SK-N-SH (cell line): ENCODE measurements at regions not wholly inside any gene's neighbourhood (a gene's known extent, or its start where the extent isn't known, plus 50 kb on each side); places are given as distances from the start of the nearest gene placed in this dataset.

ENCODE experiments used
- CTCF ChIA-PET: fragments of 300-600, 350-600 bp; formaldehyde crosslinking; extraction: SDS; loops from one replicate; lab custom pipeline; 2021; lab: Yijun Ruan, JAX
- POLR2A ChIA-PET: fragments of 350-600 bp; sonication (Branson Sonifier 250); formaldehyde crosslinking; extraction: SDS; loops from one replicate; lab custom pipeline; 2020; ENCODE audit warnings: antibody characterized with exemption, inconsistent platforms; lab: Yijun Ruan, JAX
- DNase-seq: peaks from one replicate; pipeline ENCODE4 v3.0.0; 2012
- H2AFZ ChIP-seq: fragments of 200-600 bp; sonication (generic); 2 replicates; pipeline ENCODE4 v1.8.1; 2016; ENCODE audit warnings: antibody characterized with exemption, mild to moderate bottlenecking, low read depth
- H3F3A ChIP-seq: fragments of 200-600 bp; sonication (generic); replicated peaks from 2 replicates; pipeline ENCODE3; 2016; ENCODE audit warnings: antibody characterized with exemption, mild to moderate bottlenecking; ENCODE audit not compliant: insufficient read depth
- H3K27ac ChIP-seq, 2 experiments: fragments of 200-500 bp in 1 of 2; fragments of 200-600 bp in 1 of 2; sonication (Bioruptor generic) in 1 of 2; sonication (generic), shearing (Covaris generic) in 1 of 2; 2 replicates each; pipeline versions ENCODE4 v1.5.1 to v1.6.1; 2014 to 2016; ENCODE audit warnings: low read depth in 2 of 2, inconsistent platforms in 1 of 2, low read length in 1 of 2, mild to moderate bottlenecking in 1 of 2, mixed read lengths in 1 of 2
- H3K27me3 ChIP-seq: fragments of 200-600 bp; sonication (generic), shearing (Covaris generic); 2 replicates; pipeline ENCODE4 v1.6.1; 2016; ENCODE audit warnings: mixed run types; ENCODE audit not compliant: insufficient read depth
- H3K36me3 ChIP-seq, 2 experiments: fragments of 200-500 bp in 1 of 2; fragments of 200-600 bp in 1 of 2; sonication (Bioruptor generic) in 1 of 2; sonication (generic) in 1 of 2; replicated peaks in 1 of 2; 2 replicates each; pipeline versions ENCODE3 to v1.5.1; 2014 to 2016; ENCODE audit warnings: low read length in 1 of 2, mild to moderate bottlenecking in 1 of 2; ENCODE audit not compliant: insufficient read depth in 2 of 2, control insufficient read depth in 1 of 2
- H3K4me1 ChIP-seq, 2 experiments: fragments of 200-500 bp in 1 of 2; fragments of 200-600 bp in 1 of 2; sonication (Bioruptor generic) in 1 of 2; sonication (generic), shearing (Covaris generic) in 1 of 2; 2 replicates each; pipeline versions ENCODE4 v1.5.1 to v1.6.1; 2014 to 2016; ENCODE audit warnings: low read depth in 1 of 2, low read length in 1 of 2, mixed run types in 1 of 2; ENCODE audit not compliant: insufficient read depth in 2 of 2, control insufficient read depth in 1 of 2
- H3K4me2 ChIP-seq: fragments of 200-600 bp; sonication (generic), shearing (Covaris generic); 2 replicates; pipeline ENCODE4 v1.6.1; 2017; ENCODE audit warnings: mixed run types
- H3K4me3 ChIP-seq, 2 experiments: fragments of 200-500 bp in 1 of 2; fragments of 200-600 bp in 1 of 2; sonication (Bioruptor generic) in 1 of 2; sonication (generic), shearing (Covaris generic) in 1 of 2; 2 replicates each; pipeline versions ENCODE4 v1.5.1 to v1.8.1; 2014 to 2016; ENCODE audit warnings: low read depth in 2 of 2, inconsistent platforms in 1 of 2, low read length in 1 of 2, mild to moderate bottlenecking in 1 of 2, mixed read lengths in 1 of 2, moderate library complexity in 1 of 2
- H3K79me2 ChIP-seq: fragments of 200-600 bp; sonication (generic); 2 replicates; pipeline ENCODE4 v1.8.1; 2017; ENCODE audit warnings: mild to moderate bottlenecking; ENCODE audit not compliant: insufficient read depth
- H3K9ac ChIP-seq: fragments of 200-600 bp; sonication (generic); 2 replicates; pipeline ENCODE4 v1.6.1; 2017; ENCODE audit warnings: mixed run types
- H3K9me2 ChIP-seq: fragments of 200-600 bp; sonication (generic); 2 replicates; pipeline ENCODE4 v1.6.1; 2017; ENCODE audit warnings: mixed run types
- H3K9me3 ChIP-seq: fragments of 200-600 bp; sonication (generic); 2 replicates; pipeline ENCODE4 v1.6.1; 2017; ENCODE audit warnings: mixed run types, mild to moderate bottlenecking, moderate library complexity
- H4K20me1 ChIP-seq: fragments of 200-600 bp; sonication (generic); 2 replicates; pipeline ENCODE4 v1.6.1; 2017; ENCODE audit warnings: mild to moderate bottlenecking, mixed run types; ENCODE audit not compliant: insufficient read depth
- FOSL2 ChIP-seq: IDR thresholded peaks from 2 replicates; pipeline ENCODE4 v1.4.0; 2012; ENCODE audit warnings: low read depth, mild to moderate bottlenecking, moderate library complexity, borderline replicate concordance
- FOXJ3 ChIP-seq: sonication (generic); formaldehyde crosslinking; IDR thresholded peaks from 2 replicates; pipeline ENCODE4 v1.5.1; 2020; ENCODE audit warnings: mild to moderate bottlenecking, missing genetic modification reagents
- FOXM1 ChIP-seq: IDR thresholded peaks from 2 replicates; pipeline ENCODE4 v1.4.0; 2012; ENCODE audit warnings: low read depth, mild to moderate bottlenecking
- GABPA ChIP-seq: IDR thresholded peaks from 2 replicates; pipeline ENCODE4 v1.4.0; 2012; ENCODE audit warnings: low read depth, mild to moderate bottlenecking
- NRF1 ChIP-seq: IDR thresholded peaks from 2 replicates; pipeline ENCODE4 v1.6.1; 2012; ENCODE audit warnings: low read depth, mild to moderate bottlenecking, low read length
- RAD21 ChIP-seq: IDR thresholded peaks from 2 replicates; pipeline ENCODE4 v1.6.1; 2012; ENCODE audit warnings: mild to moderate bottlenecking, low read length
- REST ChIP-seq: IDR thresholded peaks from 2 replicates; pipeline ENCODE4 v1.6.1; 2012; ENCODE audit warnings: mild to moderate bottlenecking, low read depth, low read length, moderate library complexity
- RFX5 ChIP-seq: IDR thresholded peaks from 2 replicates; pipeline ENCODE4 v1.6.1; 2012; ENCODE audit warnings: mild to moderate bottlenecking, improper control_type of control experiment, low read length
- SMC3 ChIP-seq: IDR thresholded peaks from 2 replicates; pipeline ENCODE4 v1.6.1; 2012; ENCODE audit warnings: low read depth, low read length, improper control_type of control experiment
- TEAD4 ChIP-seq: IDR thresholded peaks from 2 replicates; pipeline ENCODE4 v1.4.0; 2012; ENCODE audit warnings: mild to moderate bottlenecking, borderline replicate concordance; ENCODE audit not compliant: insufficient read depth
- WGBS: methylation state at CpG from one replicate; pipeline ENCODE4 v1.1.6; 2017; ENCODE audit warnings: low lambda C conversion rate; 5-methylcytosine and 5-hydroxymethylcytosine counted together
- TF ChIP-seq, protein P1 (sequence below): fragments of 150-350 bp; IDR thresholded peaks from 2 replicates; pipeline ENCODE4 v1.6.1; 2016; ENCODE audit warnings: mild to moderate bottlenecking, low read depth, low read length

DNA sequence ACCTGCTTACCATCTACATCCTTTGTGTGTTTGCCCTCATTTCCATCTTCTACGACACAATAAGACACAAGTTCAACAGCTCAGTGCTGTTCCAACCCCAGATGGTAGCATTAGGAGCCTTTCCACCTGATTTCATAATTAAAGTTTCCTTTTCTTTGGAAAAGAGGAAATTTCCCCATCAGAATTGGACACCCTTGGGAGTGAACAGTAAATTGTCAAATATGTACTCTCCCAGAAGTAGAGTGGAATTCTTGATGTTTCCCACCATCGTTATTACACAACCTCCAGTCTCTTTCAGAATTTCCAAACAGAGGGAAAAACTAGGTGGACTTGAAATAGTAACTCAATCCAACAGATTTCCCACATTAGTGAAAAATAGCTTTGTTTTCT, 337.6 kb upstream of the OR4E1 start (continued):
- no peak for TF ChIP-seq REST
- no peak for TF ChIP-seq SMC3
- TF ChIP-seq RFX5: no peak
- no peak for TF ChIP-seq TEAD4
- no peak for TF ChIP-seq NRF1
- no peak for TF ChIP-seq GABPA
- TF ChIP-seq, protein P1, sequence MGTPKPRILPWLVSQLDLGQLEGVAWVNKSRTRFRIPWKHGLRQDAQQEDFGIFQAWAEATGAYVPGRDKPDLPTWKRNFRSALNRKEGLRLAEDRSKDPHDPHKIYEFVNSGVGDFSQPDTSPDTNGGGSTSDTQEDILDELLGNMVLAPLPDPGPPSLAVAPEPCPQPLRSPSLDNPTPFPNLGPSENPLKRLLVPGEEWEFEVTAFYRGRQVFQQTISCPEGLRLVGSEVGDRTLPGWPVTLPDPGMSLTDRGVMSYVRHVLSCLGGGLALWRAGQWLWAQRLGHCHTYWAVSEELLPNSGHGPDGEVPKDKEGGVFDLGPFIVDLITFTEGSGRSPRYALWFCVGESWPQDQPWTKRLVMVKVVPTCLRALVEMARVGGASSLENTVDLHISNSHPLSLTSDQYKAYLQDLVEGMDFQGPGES: no peak
- TF ChIP-seq FOXM1: no peak

DNA sequence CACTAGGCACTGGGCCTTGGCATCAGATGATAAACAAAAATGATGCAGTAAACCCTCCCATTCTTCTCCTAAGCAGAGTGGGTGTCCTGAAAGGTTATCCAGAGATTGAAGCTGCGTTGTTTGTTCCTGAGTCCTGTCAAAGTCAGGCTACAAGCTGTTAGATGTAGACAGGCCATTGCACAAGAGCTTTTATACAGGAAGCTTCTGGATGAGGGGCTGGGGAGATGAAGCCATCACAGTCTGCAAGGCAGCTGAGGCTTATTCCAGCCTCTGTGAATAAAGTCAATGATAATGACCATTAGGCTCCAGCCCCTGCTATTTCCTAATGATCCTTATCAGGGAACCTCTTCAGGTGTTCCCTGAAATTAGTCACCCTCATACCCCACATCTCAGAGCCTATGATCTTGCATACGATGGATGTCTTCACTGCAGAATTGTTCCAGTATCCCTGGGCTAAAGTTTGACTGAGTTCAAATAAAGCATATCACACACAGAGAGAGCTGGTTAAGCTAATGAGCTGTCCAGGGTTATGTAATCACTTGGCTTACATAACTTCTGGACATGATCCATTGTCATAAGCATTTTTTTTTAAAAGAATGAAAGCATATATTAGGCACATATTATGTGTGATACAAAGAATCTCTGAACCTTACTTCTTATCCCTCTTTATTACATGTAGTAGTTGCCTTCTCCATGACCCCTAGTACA, 337.1 kb upstream of the OR4E1 start:
- ChIA-PET POLR2A (no interaction called here), CTCF (interaction anchor here (0.8 to 1.5 kb wide), 2 partner anchors 14 to 36 kb away, joined by 3 read pairs; no protein-coding TSS in a partner anchor)
- Histone ChIP-seq H3K79me2 (no peaks in the 10 kb centered on the region), H4K20me1 (no peaks in the 10 kb centered on the region), H3K4me2 (no peak overlapping the region), H3K27me3 (no peaks in the 10 kb centered on the region), H3K36me3 (no peaks in the 10 kb centered on the region), H3K27ac (no peak overlapping the region), H3K9ac (no peak overlapping the region), H3K9me3 (no peaks in the 10 kb centered on the region), H3K4me3 (no peak overlapping the region), H3K9me2 (no peaks in the 10 kb centered on the region), H3K4me1 (no peaks in the 10 kb centered on the region), H3F3A (no peaks in the 10 kb centered on the region), H2AFZ (no peak overlapping the region)
- no peak for TF ChIP-seq TEAD4
- no peak for TF ChIP-seq FOXJ3 (CRISPR knock-in tag)
- TF ChIP-seq FOSL2: no peak
- TF ChIP-seq RFX5: no peak
- no peak for TF ChIP-seq FOXM1
- TF ChIP-seq RAD21: no peak
- TF ChIP-seq SMC3: no peak
- WGBS: 9% methylated on average over 2 of the region's 2 CpGs
- DNase-seq: no peak
